Keratinocyte (primary cell): ENCODE measurements at regions not wholly inside any gene's neighbourhood (a gene's known extent, or its start where the extent isn't known, plus 50 kb on each side); places are given as distances from the start of the nearest gene placed in this dataset.

Experiments
- DNase-seq: peaks from one replicate; pipeline ENCODE4 v3.0.0-alpha.2; 2011; ENCODE audit warnings: low read depth, missing footprints, low spot score
- FAIRE-seq: peaks from 2 replicates; lab custom pipeline; 2011; peaks lifted over from hg19 to GRCh38; lab: Jason Lieb, UNC
- H2AFZ ChIP-seq: 2 replicates; pipeline ENCODE4 v1.6.0; 2012; ENCODE audit warnings: low read length, control low read depth, inconsistent platforms; ENCODE audit not compliant: control insufficient read depth
- H3K27ac ChIP-seq: 2 replicates; pipeline ENCODE4 v1.5.1; 2011; ENCODE audit warnings: low read length; ENCODE audit not compliant: control insufficient read depth, insufficient read depth
- H3K27me3 ChIP-seq: 3 replicates; pipeline ENCODE4 v1.6.0; 2011; ENCODE audit warnings: low read length; ENCODE audit not compliant: control insufficient read depth, insufficient read depth; ENCODE audit errors: extremely low read depth
- H3K36me3 ChIP-seq, 2 experiments: 2 replicates in 1 of 2; 3 replicates in 1 of 2; pipeline ENCODE4 v1.5.1; 2011; ENCODE audit warnings: low read length in 2 of 2, mild to moderate bottlenecking in 1 of 2; ENCODE audit not compliant: control insufficient read depth in 2 of 2, insufficient read depth in 2 of 2; ENCODE audit errors: extremely low read depth in 1 of 2
- H3K4me1 ChIP-seq: 3 replicates; pipeline ENCODE4 v1.5.1; 2011; ENCODE audit warnings: low read length; ENCODE audit not compliant: control insufficient read depth, insufficient read depth; ENCODE audit errors: extremely low read depth
- H3K4me2 ChIP-seq: 3 replicates; pipeline ENCODE4 v1.6.0; 2011; ENCODE audit warnings: low read depth, low read length; ENCODE audit not compliant: control insufficient read depth, insufficient read depth; ENCODE audit errors: extremely low read depth
- H3K4me3 ChIP-seq, 3 experiments: fragments of 200-600 bp in 1 of 3; sonication (generic) in 1 of 3; 2 replicates in 2 of 3; 3 replicates in 1 of 3; pipeline ENCODE4 v1.5.1; 2011 to 2016; ENCODE audit warnings: low read length in 3 of 3, mild to moderate bottlenecking in 3 of 3, control low read depth in 2 of 3, inconsistent platforms in 1 of 3, low read depth in 1 of 3, mixed read lengths in 1 of 3, mixed run types in 1 of 3, moderate library complexity in 1 of 3; ENCODE audit not compliant: control insufficient read depth in 2 of 3, insufficient read depth in 2 of 3; ENCODE audit errors: extremely low read depth in 1 of 3
- H3K79me2 ChIP-seq: 2 replicates; pipeline ENCODE4 v1.6.0; 2012; ENCODE audit warnings: low read length; ENCODE audit not compliant: control insufficient read depth, insufficient read depth
- H3K9ac ChIP-seq: 3 replicates; pipeline ENCODE4 v1.6.0; 2011; ENCODE audit warnings: low read length; ENCODE audit not compliant: control insufficient read depth, insufficient read depth; ENCODE audit errors: extremely low read depth
- H3K9me1 ChIP-seq: 3 replicates; pipeline ENCODE4 v1.6.0; 2011; ENCODE audit warnings: low read length; ENCODE audit not compliant: control insufficient read depth, insufficient read depth; ENCODE audit errors: extremely low read depth
- H3K9me3 ChIP-seq: 2 replicates; pipeline ENCODE4 v1.5.1; 2012; ENCODE audit warnings: low read depth, low read length; ENCODE audit not compliant: control insufficient read depth
- H4K20me1 ChIP-seq: 3 replicates; pipeline ENCODE4 v1.6.0; 2011; ENCODE audit warnings: low read length; ENCODE audit not compliant: control insufficient read depth, insufficient read depth; ENCODE audit errors: extremely low read depth
- EZH2 ChIP-seq: IDR thresholded peaks from one replicate; pipeline ENCODE4 v1.6.1; 2012; ENCODE audit warnings: inconsistent platforms, mild to moderate bottlenecking, low read length, moderate library complexity
- dilution Hi-C: fragments of 300-500 bp; cut with MboI; formaldehyde crosslinking; loops from one replicate; pipeline ENCODE4 v1.7.0; 2020; ENCODE audit warnings: low sequenced_read_pairs; ENCODE audit not compliant: extremely low pct_ligation_motif_present
- TF ChIP-seq, protein P1 (sequence below), 3 experiments: IDR thresholded peaks in 1 of 3; conservative IDR thresholded peaks in 1 of 3; optimal IDR thresholded peaks in 1 of 3; 2 replicates in 2 of 3; 3 replicates in 1 of 3; pipeline versions ENCODE3 to v1.5.1; 2011; ENCODE audit warnings: low read length in 3 of 3, mild to moderate bottlenecking in 3 of 3, moderate library complexity in 2 of 3, control low read depth in 1 of 3, inconsistent platforms in 1 of 3; ENCODE audit not compliant: insufficient read depth in 2 of 3; ENCODE audit errors: extremely low read depth in 1 of 3

DNA sequence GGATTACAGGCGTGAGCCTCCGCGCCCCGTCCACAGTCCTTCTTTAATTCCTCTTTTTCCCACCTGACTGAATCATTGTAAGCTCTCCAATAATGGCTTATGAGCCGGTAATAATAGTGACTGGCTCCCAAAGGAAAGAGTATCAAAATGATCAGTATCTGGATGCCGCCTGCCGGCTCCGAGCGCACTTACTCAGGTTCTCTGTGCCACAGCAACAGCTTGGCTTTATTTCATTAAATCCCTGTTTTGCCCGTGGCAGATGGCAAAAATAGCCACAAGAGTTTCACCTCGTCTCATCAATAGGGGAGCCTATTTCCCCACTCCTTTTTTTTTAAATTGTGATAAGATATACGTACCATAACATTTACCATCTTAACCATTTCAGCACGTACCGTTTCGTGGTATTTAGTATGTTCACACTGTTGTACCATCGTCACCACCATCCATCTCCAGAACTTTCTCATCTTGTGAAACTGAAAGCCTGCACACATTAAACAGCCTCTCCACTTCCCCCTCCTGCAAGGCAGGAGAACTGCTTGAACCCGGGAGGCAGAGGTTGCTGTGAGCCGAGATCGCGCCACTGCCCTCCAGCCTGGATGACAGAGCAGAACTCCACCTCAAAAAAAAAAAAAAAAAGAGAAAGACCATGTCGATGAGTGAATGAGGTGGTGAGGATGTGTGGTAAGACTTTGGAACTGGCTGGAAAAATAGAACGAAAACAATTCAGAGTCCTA, 80.7 kb upstream of the DLG1 start:
- no peak overlapping the region for H3K27ac ChIP-seq
- FAIRE-seq: no peak

DNA sequence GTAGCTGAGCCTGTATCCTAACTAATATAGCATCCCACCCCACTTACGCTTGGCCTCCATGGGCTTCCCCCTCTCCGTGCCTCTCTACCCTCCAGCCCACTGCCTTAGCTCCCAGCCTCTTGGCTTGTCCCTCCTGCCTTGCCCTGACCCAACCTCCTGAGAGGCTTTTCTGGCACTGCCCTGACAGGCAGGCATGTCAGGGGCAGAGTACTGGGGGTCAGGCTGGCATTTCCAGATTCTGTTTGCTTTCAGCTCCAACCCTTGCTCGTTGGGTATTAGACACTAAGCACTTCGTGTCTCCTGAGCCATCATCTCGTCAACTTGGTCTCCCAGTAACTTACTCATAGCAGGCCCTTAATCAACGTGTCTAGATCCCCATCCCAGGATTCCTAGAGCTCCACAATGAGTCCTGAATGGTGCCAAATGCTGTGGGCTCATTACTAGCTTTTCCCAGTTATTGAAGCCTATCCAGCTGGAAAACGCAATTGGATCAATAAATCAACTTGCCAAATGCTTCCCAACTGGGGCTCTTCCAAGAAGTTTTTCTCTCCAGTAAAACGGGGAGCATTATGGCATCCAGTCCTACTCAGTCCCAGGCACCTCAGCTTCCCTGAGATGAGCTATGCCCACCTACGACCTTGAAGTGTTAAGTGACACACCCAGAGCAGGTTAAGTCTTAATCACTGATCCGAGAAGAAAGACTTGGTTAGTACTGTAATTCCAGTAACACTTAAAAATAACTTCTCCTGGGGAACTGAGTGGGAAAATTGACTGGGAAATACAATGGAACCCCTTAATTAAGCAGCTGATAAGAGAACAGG, 78.5 kb upstream of the DLG1 start:
- TF ChIP-seq, protein P1, sequence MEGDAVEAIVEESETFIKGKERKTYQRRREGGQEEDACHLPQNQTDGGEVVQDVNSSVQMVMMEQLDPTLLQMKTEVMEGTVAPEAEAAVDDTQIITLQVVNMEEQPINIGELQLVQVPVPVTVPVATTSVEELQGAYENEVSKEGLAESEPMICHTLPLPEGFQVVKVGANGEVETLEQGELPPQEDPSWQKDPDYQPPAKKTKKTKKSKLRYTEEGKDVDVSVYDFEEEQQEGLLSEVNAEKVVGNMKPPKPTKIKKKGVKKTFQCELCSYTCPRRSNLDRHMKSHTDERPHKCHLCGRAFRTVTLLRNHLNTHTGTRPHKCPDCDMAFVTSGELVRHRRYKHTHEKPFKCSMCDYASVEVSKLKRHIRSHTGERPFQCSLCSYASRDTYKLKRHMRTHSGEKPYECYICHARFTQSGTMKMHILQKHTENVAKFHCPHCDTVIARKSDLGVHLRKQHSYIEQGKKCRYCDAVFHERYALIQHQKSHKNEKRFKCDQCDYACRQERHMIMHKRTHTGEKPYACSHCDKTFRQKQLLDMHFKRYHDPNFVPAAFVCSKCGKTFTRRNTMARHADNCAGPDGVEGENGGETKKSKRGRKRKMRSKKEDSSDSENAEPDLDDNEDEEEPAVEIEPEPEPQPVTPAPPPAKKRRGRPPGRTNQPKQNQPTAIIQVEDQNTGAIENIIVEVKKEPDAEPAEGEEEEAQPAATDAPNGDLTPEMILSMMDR (optimal IDR thresholded peaks at IDR 0.05 in 1 of 3, IDR thresholded peaks at IDR 0.05 in 1 of 3, conservative IDR thresholded peaks at IDR 0.05 in 1 of 3; ENCODE audit: extremely low read depth in 1 of 3, insufficient read depth in 2 of 3, low read length in 3 of 3): no peak
- TF ChIP-seq EZH2: no peak
- Histone ChIP-seq H3K27ac (peak overlapping the region; percentile 52), H4K20me1 (no peaks in the 10 kb centered on the region), H3K79me2 (no peaks in the 10 kb centered on the region), H3K4me1 (peaks cover 56% of the 10 kb centered on the region), H3K4me3 (no peak overlapping the region), H3K9ac (no peak overlapping the region), H3K9me1 (no peaks in the 10 kb centered on the region), H3K27me3 (no peaks in the 10 kb centered on the region), H2AFZ (no peak overlapping the region), H3K9me3 (no peaks in the 10 kb centered on the region), H3K4me2 (peak overlapping the region; percentile 17), H3K36me3 (no peaks in the 10 kb centered on the region)
- dilution Hi-C loops: loop anchor here (10.0 kb wide), 1 partner anchor 112 kb away; no protein-coding TSS in a partner anchor
- DNase-seq: no peak
- FAIRE-seq: no peak

More for the DNA sequence above, 80.7 kb upstream of the DLG1 start:
- Histone ChIP-seq H3K9me1 (no peaks in the 10 kb centered on the region), H3K9me3 (no peaks in the 10 kb centered on the region), H3K4me1 (peaks cover 40% of the 10 kb centered on the region), H3K4me3 (no peak overlapping the region), H4K20me1 (no peaks in the 10 kb centered on the region), H3K4me2 (no peak overlapping the region), H3K9ac (no peak overlapping the region), H3K27me3 (no peaks in the 10 kb centered on the region), H3K36me3 (no peaks in the 10 kb centered on the region), H3K79me2 (no peaks in the 10 kb centered on the region), H2AFZ (no peak overlapping the region)
- no peak for DNase-seq
- TF ChIP-seq EZH2: no peak
- TF ChIP-seq, protein P1 (optimal IDR thresholded peaks at IDR 0.05 in 1 of 3, IDR thresholded peaks at IDR 0.05 in 1 of 3, conservative IDR thresholded peaks at IDR 0.05 in 1 of 3; ENCODE audit: extremely low read depth in 1 of 3, insufficient read depth in 2 of 3, low read length in 3 of 3): no peak
- dilution Hi-C loops: loop anchor here (10.0 kb wide), 1 partner anchor 114 kb away; no protein-coding TSS in a partner anchor
